ENCODE measurements at regions not wholly inside any gene's neighbourhood (a gene's known extent, or its start where the extent isn't known, plus 50 kb on each side); places are given as distances from the start of the nearest gene placed in this dataset.

GRCh38 chr11:96641261-96641660 lies 251.4 kb downstream of the JRKL start:
- Histone ChIP-seq H3K27me3 (no peaks in the 10 kb centered on the region), H3K9me3 (peaks cover 4 to 11% of the 10 kb centered on the region in 2 donors), H3K4me1 (no peaks in the 10 kb centered on the region), H3K27ac (no peak overlapping the region), H3K36me3 (no peaks in the 10 kb centered on the region), H3K4me3 (no peak overlapping the region)
- DNase-seq (ENCODE audit: low spot score in 2 of 2) = no peak
- intact Hi-C loops (cut with DNase I; ENCODE audit: low total_unique reads) = no loop called here
- TF ChIP-seq, protein P1, sequence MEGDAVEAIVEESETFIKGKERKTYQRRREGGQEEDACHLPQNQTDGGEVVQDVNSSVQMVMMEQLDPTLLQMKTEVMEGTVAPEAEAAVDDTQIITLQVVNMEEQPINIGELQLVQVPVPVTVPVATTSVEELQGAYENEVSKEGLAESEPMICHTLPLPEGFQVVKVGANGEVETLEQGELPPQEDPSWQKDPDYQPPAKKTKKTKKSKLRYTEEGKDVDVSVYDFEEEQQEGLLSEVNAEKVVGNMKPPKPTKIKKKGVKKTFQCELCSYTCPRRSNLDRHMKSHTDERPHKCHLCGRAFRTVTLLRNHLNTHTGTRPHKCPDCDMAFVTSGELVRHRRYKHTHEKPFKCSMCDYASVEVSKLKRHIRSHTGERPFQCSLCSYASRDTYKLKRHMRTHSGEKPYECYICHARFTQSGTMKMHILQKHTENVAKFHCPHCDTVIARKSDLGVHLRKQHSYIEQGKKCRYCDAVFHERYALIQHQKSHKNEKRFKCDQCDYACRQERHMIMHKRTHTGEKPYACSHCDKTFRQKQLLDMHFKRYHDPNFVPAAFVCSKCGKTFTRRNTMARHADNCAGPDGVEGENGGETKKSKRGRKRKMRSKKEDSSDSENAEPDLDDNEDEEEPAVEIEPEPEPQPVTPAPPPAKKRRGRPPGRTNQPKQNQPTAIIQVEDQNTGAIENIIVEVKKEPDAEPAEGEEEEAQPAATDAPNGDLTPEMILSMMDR (IDR thresholded peaks at IDR 0.05) = no peak
- TF ChIP-seq POLR2A (IDR thresholded peaks at IDR 0.05) (no peak), POLR2AphosphoS5 (IDR thresholded peaks at IDR 0.05) (no peak)

DNA sequence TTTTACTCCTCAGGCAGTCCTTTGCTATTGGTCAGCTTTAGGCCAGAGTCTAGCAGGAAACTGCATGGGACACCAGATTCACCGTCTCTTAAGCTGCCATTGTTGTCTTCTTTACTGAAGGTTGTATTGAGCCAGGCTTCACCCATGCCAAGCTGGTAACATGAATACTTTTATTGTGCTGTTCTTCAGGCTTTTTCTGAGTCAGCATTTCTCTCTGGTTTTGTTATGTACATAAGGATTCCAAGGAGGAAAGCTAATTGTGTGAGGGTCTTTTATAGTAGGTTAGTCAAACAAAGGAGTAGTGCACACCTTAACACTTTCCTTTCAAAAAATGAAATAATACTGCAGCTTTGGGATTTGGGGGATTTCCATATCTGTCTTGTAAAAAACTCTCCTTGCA lies 252.8 kb downstream of the JRKL start:
- Histone ChIP-seq H3K9me3 (no peaks in the 10 kb centered on the region), H3K36me3 (no peaks in the 10 kb centered on the region), H3K4me1 (no peaks in the 10 kb centered on the region), H3K27ac (no peak overlapping the region), H3K27me3 (no peaks in the 10 kb centered on the region), H3K4me3 (no peak overlapping the region)
- no peak for TF ChIP-seq POLR2A (IDR thresholded peaks at IDR 0.05)
- TF ChIP-seq POLR2AphosphoS5 (IDR thresholded peaks at IDR 0.05) = no peak
- TF ChIP-seq, protein P1 (IDR thresholded peaks at IDR 0.05) = no peak
- DNase-seq (ENCODE audit: low spot score in 2 of 2) = no peak
- intact Hi-C loops (cut with DNase I; ENCODE audit: low total_unique reads) = no loop called here

DNA sequence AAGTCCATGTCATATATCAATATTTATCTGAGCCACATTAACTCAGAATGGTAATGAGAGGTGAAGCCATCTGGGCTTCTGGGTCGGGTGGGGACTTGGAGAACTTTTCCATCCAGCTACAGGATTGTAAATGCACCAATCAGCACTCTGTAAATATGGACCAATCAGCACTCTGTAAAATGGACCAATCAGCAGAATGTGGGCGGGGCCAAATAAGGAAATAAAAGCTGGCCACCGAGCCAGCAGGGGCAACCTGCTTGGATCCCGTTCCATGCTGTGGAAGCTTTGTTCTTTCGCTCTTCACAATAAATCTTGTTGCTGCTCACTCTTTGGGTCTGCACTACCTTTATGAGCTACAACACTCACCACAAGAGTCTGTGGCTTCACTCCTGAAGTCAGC lies 253.4 kb downstream of the JRKL start:
- no peaks in the 10 kb centered on the region for H3K27me3 ChIP-seq
- no peaks in the 10 kb centered on the region for H3K36me3 ChIP-seq
- no peak overlapping the region for H3K27ac ChIP-seq
- TF ChIP-seq, protein P1 (IDR thresholded peaks at IDR 0.05) = no peak
- no peak for TF ChIP-seq POLR2AphosphoS5 (IDR thresholded peaks at IDR 0.05)
- no peak for TF ChIP-seq POLR2A (IDR thresholded peaks at IDR 0.05)
- intact Hi-C loops (cut with DNase I; ENCODE audit: low total_unique reads) = no loop called here
- no peak for DNase-seq (ENCODE audit: low spot score in 2 of 2)
- H3K4me1 ChIP-seq = no peaks in the 10 kb centered on the region
- H3K4me3 ChIP-seq = no peak overlapping the region
- H3K9me3 ChIP-seq = no peaks in the 10 kb centered on the region

DNA sequence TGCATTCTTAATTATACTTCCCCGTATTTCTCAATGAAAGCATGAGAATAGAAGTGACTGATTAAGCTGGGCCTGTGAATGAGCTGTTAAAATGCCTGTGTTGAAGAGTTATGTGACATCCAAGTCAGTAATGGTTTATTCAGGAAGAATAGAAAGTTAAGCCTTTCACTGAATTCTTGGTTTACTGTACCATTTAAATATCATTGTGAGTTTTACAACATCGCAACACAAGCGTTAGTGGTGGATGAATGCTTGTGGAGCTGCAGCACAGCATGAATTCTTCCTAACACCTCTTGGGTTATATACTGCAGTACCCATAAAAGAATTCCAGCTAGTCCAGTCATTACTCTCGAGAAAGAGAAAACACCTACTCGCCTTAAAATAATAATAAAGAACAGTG lies 257.8 kb downstream of the JRKL start:
- DNase-seq (ENCODE audit: low spot score in 2 of 2) = no peak
- H3K4me1 ChIP-seq = no peaks in the 10 kb centered on the region
- H3K4me3 ChIP-seq = no peak overlapping the region
- no peaks in the 10 kb centered on the region for H3K36me3 ChIP-seq
- intact Hi-C loops (cut with DNase I; ENCODE audit: low total_unique reads) = no loop called here
- H3K27ac ChIP-seq = no peak overlapping the region
- H3K27me3 ChIP-seq = no peaks in the 10 kb centered on the region
- TF ChIP-seq POLR2AphosphoS5 (IDR thresholded peaks at IDR 0.05) (no peak), POLR2A (IDR thresholded peaks at IDR 0.05) (no peak)
- TF ChIP-seq, protein P1 (IDR thresholded peaks at IDR 0.05) = no peak
- no peaks in the 10 kb centered on the region for H3K9me3 ChIP-seq

GRCh38 chr11:96648991-96649390 lies 259.2 kb downstream of the JRKL start:
- H3K27me3 ChIP-seq = no peaks in the 10 kb centered on the region
- no peak overlapping the region for H3K4me3 ChIP-seq
- intact Hi-C loops (cut with DNase I; ENCODE audit: low total_unique reads) = no loop called here
- H3K36me3 ChIP-seq = no peaks in the 10 kb centered on the region
- no peak overlapping the region for H3K27ac ChIP-seq
- TF ChIP-seq, protein P1 (IDR thresholded peaks at IDR 0.05) = no peak
- TF ChIP-seq POLR2A (IDR thresholded peaks at IDR 0.05) = no peak
- TF ChIP-seq POLR2AphosphoS5 (IDR thresholded peaks at IDR 0.05) = no peak
- no peaks in the 10 kb centered on the region for H3K4me1 ChIP-seq
- no peaks in the 10 kb centered on the region for H3K9me3 ChIP-seq
- no peak for DNase-seq (ENCODE audit: low spot score in 2 of 2)

Measured in breast epithelium (tissue), 4 donors.